Effector CD4-positive, alpha-beta T cell (primary cell): ENCODE measurements at regions not wholly inside any gene's neighbourhood (a gene's known extent, or its start where the extent isn't known, plus 50 kb on each side); places are given as distances from the start of the nearest gene placed in this dataset.

Experiments
- DNase-seq: peaks from one replicate; pipeline ENCODE4 v3.0.0-alpha.2; 2020

- no peak for DNase-seq
Observed at GRCh38 chr7:86970986-86971385, 88.5 kb downstream of the ELAPOR2 start.

DNA sequence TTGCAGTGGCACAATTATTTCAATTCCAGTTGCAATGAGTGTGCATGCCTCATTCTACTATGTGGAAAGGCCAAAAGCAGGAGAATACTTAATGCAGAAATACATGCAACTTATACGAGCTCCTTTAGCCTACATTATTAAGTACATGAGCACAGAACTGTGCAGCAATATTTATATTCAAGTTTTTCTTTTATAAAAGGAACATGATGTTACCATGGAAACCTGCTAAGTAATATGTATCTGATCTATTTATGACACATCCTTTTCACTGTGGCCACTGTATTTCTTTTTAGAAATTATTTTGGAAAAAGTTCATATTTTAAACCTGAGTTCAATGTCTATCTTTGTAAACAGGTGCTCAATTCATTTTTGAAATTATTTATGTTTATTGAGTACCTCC is 88.9 kb downstream of the ELAPOR2 start:
- no peak for DNase-seq

GRCh38 chr7:86969865-86970264 is 89.6 kb downstream of the ELAPOR2 start:
- no peak for DNase-seq

DNA sequence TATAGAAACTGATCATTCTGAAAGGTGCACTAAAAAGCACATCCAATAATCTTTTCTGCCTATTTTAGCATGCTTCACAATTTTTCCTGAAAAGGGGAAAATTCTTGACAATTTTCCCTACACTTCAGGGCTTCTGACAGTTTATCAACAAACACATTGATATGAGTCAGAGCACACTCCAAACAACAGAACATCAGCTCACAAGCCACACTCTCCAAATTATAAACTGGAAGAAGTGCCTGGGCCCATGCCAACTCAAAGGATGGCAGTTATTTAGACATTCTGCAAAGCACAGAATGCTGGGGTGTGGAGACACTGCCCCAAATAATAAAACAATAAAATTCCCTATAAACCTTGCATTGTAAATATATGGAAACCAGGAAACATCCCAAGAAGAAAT is 90.8 kb downstream of the ELAPOR2 start:
- no peak for DNase-seq

DNA sequence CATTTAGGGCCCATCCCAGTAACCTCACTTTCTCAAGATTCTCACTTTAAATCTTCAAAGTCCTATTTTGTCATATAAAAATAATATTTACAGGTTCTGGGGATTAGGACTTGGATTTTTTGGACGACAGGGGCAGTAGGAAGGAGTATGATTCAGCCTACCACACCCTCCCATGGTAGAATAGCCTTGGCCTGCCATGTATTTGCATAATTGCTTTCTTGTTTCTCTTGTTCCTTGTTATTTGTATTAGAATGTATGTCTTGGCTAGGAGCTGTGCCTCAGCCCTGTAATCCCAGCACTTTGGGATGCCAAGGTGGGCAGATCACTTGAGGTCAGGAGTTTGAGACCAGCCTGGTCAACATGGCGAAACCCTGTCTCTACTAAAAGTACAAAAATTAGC is 92.5 kb downstream of the ELAPOR2 start:
- no peak for DNase-seq

DNA sequence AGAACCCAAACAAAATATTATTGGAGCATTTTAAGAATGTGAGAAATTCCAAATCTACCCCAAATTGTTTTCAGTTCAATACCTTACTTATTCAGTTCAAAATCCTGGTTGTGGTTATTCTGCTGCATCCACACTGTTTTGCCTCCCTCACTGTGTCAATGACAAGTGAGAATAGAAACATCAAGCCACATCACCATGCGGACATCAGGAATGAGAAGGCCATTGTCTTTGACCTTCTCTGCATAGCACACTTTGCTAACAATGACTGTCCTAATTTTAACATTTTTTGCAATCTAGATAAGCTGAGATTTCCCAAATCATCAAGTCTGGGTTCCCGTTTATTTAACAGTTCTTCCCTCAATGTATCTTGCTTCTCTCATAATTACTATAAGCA is 93.7 kb downstream of the ELAPOR2 start:
- DNase-seq = no peak

DNA sequence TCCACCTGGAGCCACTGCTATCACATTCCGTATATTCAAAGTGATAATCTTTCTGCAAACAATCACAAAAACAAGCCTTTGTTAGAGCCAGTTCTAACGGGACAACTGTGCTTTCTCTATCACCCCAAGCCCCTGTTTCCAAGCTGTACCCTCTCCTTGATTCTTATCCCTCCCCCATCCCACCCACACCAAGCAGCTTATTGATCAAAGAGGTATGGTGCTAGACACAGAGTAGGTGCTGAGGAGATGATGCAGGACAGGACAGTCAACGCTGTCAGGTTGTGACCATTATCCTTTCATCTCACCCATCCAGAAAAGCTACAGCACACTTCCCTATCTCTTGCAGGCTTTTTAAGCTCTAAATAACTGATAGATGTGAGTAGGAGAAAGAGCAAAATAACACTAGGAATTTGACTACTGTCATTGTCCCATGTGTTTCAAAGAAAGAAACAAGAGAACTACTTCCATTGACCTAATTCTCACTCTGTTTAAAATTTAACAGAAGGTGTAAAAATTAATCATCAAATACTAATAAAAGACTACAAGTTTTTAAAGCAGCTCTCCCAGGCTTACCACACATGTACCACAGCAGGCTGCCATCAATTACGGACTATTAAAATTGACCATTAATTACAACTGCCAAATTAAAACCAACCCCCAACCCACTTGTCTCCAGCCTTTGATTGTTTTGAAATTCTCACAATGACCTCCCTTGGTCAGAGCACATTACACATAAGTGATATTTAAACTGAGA is 94.3 kb downstream of the ELAPOR2 start:
- no peak for DNase-seq

GRCh38 chr7:86963599-86964230 is 95.7 kb downstream of the ELAPOR2 start:
- DNase-seq = no peak

GRCh38 chr7:86962623-86963022 is 96.8 kb downstream of the ELAPOR2 start:
- no peak for DNase-seq

GRCh38 chr7:86961686-86962085 is 97.8 kb downstream of the ELAPOR2 start:
- DNase-seq = no peak

GRCh38 chr7:86958380-86958779 is 101.1 kb downstream of the ELAPOR2 start:
- no peak for DNase-seq

DNA sequence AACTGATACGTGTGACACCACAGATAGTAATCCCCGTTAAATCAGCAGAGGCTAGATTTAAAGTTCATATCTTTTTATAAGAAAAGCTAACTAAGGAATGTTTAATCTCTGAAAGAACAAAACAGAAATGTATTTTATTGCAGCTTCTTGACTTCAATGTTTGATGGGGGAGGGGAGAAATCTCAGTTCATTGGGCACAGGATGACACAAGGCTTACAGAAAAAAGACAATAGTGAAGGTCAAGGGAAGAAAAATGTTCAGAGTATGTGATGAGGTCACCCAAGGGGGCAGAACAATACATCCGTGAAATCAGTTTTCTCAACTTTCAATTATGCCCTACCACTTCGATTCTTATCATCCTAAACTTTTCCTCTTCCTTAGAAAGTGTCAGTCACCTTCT is 102.9 kb downstream of the ELAPOR2 start:
- DNase-seq = no peak

DNA sequence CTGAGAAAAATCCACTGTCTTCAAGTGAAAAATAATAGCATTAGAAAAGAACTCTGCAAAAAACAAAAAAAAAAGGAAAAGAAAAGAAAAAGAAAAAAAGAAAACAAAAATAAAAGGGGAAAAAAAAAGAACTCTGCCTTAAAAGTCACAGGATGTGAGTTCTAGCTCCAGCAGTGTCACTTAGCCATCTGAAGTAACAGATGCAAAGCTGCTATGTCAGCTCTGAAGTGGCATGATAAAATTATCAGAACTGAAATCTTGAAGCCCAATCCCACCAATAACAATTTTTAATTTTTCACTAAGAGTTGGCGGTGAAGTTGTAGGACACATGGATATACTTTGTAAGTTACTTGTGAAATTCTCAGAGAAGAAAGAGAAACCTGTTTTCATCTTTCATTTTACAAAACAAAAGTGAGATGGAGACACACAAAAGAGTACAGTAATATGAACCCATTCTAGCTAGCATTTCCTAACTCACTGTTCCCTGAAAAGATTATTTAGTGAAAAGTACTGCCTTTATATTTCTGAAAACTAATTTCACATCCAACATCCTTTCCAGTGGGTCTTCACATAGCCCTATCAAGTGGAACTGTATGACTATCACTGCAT is 103.5 kb downstream of the ELAPOR2 start:
- DNase-seq = no peak

DNA sequence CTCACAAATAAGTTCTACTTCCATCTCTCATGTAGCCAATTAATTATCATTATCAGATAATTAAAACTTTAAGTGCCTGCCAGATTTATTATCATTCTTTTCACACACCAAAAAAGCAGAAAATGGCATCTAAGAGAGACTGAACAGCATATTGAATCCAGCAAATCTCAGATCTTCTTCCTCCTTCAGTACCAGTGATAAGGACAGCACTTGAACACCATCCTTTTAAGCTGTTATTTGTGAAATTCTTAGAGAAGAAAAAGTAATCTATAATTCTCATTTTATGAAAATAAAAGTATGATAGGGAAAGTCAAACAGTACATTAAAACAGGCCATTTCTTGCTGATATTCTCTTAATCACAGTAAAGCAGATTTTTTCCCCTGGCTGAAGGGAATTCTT is 104.5 kb downstream of the ELAPOR2 start:
- DNase-seq = no peak

GRCh38 chr7:86953653-86954336 is 105.7 kb downstream of the ELAPOR2 start:
- DNase-seq = no peak

- no peak for DNase-seq
Observed at GRCh38 chr7:86953219-86953618, 106.2 kb downstream of the ELAPOR2 start.

GRCh38 chr7:86951895-86952294 is 107.6 kb downstream of the ELAPOR2 start:
- DNase-seq = no peak

- no peak for DNase-seq
Observed at GRCh38 chr7:86950944-86951343, 108.5 kb downstream of the ELAPOR2 start.

DNA sequence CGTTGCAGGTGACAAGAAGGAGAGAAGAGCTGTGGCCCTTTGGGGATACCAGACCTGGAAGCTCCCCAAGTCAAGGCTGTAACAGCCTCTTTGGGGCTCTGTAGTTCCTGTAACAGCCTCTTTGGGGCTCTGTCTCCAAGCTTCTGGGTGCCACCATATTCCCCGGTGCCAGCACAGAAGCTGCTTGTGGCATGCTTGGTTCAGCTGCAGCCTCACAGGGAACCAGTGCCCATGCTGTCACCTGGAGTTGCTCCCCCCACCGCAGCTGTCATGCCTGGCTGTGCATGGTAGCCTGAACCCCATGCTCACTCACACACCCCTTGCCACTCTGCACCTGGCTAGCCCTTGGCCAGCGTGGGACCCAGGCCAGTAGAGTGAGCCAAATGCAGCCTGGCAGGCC is 109.1 kb downstream of the ELAPOR2 start:
- no peak for DNase-seq

GRCh38 chr7:86949779-86950260 is 109.6 kb downstream of the ELAPOR2 start:
- no peak for DNase-seq

DNA sequence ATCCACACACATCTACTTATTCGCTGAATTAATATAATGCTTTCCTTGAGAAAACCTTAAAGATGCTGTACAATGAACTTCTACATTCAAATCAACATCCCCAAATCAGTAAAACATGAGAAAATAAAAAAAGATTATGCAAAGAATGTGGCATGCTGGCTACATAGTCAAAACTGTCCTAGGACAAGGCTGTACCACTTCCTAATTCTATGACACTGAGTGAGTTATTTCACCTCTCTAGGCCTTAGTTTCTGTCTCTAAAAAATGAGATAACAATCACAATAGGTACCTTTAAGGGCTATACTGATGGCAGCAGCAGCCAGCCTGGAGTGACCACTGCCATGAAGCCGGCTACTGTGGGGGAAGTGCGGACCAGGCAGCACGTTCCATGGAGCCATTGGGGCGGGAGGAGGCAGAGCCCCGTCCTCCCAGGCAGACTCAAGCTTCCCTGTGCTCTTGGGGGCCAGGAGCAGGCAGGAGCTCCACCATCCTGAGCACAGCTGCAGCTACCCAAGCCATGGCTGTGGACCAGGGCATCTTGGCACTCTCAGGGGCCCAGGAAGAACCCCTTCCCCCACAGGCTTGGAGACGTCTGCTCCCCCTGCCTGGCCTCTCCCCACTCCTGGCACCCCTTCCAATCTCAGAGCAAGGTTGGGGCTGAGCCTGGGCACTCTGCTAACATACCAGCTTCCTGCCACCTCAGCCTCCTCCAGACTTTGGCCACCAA is 110.2 kb downstream of the ELAPOR2 start:
- DNase-seq = no peak

DNA sequence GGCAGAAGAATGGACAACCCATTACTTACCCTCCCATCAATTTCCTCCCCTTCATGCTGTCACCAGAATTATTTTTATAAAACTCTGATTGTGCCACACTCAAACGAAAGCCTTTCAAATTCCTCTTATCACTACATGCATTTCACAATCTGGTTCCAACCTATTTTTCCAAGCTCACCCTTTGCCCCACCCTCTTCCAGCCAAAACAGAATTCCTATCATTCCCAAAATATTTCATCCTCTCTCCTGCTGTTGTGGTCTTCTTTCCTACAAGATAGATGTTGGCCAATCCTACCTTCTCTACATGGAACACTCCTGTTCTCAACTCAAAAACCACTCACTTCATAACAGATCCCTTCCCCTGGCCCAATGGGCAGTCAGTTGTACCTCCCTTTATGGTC is 111.5 kb downstream of the ELAPOR2 start:
- DNase-seq = no peak

GRCh38 chr7:86943447-86943846 is 116.0 kb downstream of the ELAPOR2 start:
- no peak for DNase-seq
